Activated T-cell treated with anti-CD3 and anti-CD28 coated beads, Interleukin-2, amount 50 U/mL, for 48 hours (primary cell): ENCODE measurements at regions not wholly inside any gene's neighbourhood (a gene's known extent, or its start where the extent isn't known, plus 50 kb on each side); places are given as distances from the start of the nearest gene placed in this dataset.

Experiments
- DNase-seq, 2 experiments: peaks; one replicate each; pipeline ENCODE4 v3.0.0-alpha.2; 2020

DNA sequence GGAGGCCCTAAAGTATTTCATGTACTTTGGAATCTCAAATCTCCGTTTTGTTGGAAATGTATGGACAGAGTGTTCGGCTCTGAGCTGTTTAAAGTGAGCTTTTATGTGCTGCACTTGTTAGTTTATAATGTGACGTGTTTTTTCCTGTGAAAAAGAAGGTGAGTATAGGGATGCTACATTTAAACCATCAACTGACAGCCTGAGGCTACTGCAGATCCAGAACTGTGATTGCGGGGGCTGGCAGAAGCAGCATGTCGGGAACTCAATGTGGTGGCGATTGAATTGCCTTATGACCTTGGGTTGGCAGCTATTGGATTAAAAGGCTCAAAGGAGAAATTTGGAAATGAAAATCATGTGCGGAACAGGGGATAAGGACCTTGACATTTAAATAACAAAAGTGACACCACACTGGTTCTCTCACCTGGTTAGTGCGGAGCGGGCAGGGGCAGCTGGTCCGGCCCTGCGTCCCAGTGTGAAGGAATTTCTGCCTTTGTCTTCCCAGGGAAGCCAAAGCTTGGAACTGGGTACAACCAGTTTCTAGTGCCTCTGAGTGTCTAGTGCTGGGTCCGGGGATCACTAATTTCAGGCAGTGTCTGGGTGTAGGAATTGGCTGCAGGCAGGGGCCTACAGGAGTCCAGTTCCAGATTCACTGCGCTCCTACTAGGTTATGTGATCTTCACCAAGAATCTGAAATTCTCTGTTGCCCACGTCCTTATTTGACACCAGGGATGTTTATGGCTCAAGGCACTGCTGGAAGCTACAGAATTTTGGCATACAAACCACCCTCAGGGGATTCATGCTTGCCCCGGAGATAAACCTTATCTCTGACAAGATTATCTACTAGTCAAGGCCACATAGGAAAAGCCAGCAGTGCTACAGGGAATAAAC, 120.7 kb upstream of the ERCC6L2 start:
- DNase-seq = no peak

GRCh38 chr9:95753762-95754465, 121.6 kb upstream of the ERCC6L2 start:
- DNase-seq = no peak

DNA sequence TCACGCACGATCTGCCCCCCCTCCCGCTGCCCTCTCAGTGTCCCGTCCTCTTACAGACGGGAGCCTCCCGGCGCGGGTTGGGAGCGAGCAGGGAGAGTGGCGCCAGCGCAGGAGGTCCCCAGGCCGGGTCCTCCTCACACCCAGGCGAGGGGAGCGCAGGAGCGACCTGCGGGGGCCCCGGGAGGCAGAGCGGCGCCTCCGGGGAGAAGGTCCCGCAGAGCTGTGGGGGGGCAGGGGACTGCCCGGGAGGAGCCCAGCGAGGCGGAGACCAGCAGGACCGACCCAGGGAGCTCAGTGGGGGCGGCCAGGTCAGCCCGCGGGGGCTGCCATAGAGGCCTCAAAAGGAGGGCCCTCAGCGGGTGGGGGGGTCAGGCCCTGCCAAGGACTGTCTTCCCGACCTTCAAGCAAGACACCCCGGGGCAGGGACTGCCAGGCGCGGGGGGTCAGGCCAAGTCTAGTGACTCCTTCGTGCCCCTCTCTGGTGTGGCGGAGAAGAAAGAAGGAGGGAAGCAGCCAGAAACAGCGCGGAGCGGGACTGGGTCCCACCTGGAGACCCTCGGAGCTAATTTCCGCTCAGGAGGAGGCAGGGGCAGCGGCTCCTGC, 123.3 kb upstream of the ERCC6L2 start:
- DNase-seq = no peak

DNA sequence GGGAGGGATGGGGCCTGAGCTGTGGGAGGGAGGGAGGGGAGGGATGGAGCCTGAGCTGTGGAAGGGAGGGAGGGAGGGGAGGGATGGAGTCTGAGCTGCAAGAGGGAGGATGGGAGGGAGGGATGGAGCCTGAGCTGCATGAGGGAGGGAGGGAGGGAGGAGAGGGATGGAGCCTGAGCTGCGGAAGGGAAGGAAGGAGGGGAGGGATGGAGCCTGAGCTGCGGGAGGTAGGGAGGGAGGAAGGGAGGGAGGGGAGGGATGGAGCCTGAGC, 124.0 kb upstream of the ERCC6L2 start:
- DNase-seq = no peak

GRCh38 chr9:95750725-95751519, 124.6 kb upstream of the ERCC6L2 start:
- peak; percentile 26 to 34 for DNase-seq

DNA sequence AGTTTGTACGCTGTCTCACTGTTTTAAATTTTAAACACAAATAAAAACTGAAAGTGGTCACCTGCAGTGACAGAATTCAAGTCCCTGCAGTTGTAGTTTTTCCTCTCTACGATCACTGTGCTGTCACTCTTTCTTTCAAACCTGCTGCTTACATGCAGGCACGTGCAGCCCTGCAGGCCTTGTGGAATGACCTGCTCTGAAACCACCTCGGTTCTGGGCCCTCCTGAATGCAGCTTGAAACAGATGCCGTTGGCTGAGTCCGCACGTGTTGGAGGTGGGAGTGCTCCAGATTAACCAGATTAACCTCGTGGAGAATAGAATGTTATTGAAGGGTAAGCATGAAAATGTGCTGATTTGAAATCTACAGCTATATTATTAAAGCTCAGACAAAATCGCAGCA, 126.0 kb upstream of the ERCC6L2 start:
- no peak for DNase-seq

DNA sequence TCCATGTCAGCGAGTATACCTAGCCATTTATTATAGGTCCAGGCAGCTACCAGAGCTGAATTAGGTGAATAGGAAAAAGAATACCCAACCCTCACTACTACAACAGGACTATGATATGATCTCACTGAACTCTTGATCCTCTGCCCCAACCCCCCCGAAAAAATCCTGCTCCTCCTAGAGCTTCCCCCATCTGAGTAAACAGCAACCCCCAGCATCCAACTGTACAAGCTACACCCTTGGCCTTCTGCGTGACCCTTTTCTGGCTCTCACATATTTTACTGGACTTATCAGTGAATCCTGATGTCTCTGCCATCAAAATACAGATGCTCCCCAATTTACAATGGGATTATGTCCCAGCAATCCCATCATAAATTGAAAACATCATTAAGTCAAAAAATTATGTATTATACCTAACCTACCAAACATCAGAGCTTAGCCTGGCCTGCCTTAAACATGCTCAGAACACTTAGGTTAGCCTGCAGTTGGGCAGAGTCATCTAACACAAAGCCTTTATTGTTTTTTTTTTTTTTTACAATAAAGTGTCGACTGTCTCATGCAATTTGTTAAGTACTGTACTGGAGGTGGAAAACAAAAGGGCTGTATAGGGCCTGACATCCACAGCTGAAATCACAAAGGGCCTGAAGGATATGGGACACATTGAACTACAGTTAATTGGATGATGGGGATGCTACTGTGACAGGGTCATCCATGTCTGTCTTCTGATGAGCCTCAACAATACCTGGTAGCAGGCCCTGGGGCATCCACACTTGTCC, 128.9 kb upstream of the ERCC6L2 start:
- no peak for DNase-seq

GRCh38 chr9:95742821-95743220, 132.7 kb upstream of the ERCC6L2 start:
- DNase-seq = no peak

- DNase-seq = no peak
Measured at GRCh38 chr9:95741631-95742030, 133.9 kb upstream of the ERCC6L2 start.

GRCh38 chr9:95740217-95741004, 135.1 kb upstream of the ERCC6L2 start:
- DNase-seq = no peak

DNA sequence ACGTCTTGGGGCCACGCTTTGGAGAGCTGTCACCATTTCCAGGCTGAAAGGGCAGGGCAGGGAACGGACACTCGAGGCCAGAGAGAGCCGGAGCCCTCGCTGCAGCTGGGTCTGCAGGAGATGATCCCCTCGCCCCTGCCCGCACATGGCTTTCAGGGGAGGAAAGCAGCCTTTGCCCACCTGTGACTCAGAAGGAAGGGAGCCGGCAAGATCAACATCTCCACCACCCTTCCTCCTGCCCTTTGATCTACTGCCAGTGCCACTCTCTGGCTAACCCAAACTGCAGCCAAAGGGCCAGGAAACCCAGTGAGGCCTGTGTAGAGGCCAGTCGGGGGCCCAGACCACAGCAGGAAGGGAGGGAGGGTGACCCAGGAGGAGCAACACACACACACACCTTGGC, 137.1 kb upstream of the ERCC6L2 start:
- no peak for DNase-seq

DNA sequence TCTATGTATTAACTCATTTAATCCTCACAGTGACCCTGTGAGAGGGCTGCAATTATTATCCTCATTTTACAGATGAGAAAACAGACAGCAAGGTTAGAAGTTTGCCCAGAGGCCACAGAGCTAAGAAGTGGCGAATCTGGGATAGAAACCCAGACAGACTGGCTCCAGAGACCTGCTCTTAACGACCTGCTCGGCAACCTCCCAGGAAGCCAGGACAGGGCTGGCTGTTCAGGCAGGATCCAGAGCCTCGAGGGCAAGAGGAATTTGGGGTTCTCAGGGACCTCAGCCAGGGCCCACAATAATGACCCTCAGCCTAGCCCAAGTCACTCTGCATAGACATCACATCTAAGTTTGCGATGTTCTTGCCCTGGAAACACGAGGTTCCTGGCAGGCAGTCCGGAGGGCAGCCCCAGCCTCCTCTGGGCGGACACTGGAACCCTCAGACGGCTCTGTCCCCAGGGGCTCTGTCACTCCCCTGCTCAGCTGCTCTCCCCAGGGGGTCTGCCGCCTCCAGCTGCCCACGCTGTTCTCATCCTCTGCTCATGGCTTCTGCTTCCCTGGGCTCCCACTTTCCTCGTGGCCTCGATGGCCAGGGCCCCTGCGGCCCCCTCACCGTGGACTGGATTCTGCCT, 138.5 kb upstream of the ERCC6L2 start:
- no peak for DNase-seq

GRCh38 chr9:95736370-95736769, 139.1 kb upstream of the ERCC6L2 start:
- no peak for DNase-seq

DNA sequence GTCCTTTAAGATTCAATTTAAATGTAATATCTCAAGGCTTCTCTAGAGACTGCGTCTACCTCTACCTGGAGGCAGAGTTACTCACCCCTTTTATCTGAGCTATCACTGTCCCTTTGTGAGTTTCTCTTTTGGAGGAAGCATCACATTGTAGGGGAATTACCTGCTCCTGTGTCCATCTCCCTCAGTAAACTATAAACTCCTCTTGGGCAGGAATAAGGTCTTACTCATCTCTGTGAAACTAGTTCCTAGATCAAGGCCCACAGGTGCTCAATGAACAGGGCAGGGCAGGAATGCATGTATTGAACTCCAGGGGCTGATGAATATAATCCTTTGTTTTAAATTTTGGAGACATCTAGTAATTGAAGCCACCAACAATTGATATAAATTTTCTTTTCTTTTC, 139.8 kb upstream of the ERCC6L2 start:
- no peak for DNase-seq

GRCh38 chr9:95733741-95734666, 141.5 kb upstream of the ERCC6L2 start:
- no peak for DNase-seq

GRCh38 chr9:95732802-95733688, 142.4 kb upstream of the ERCC6L2 start:
- no peak for DNase-seq

- DNase-seq = no peak
Measured at GRCh38 chr9:95731876-95732275, 143.6 kb upstream of the ERCC6L2 start.

- DNase-seq = no peak
Measured at GRCh38 chr9:95729669-95730368, 145.7 kb upstream of the ERCC6L2 start.
